Tibial nerve (tissue), 4 donors: ENCODE measurements at regions not wholly inside any gene's neighbourhood (a gene's known extent, or its start where the extent isn't known, plus 50 kb on each side); places are given as distances from the start of the nearest gene placed in this dataset.
"Not testable (repeated sequence)": the region's sequence is repeated elsewhere in the genome, so short reads cannot be mapped to it uniquely, and the experiment has no call there.

ENCODE experiments used
- DNase-seq, 2 donors: peaks; one replicate each; pipeline ENCODE4 v3.0.0-alpha.2; 2019; ENCODE audit warnings: low spot score in 2 of 2
- H3K27ac ChIP-seq, 4 donors: fragments of 200-600 bp; sonication (generic) in 3 of 4; one replicate each; pipeline ENCODE4 v1.5.1; 2017 to 2019; ENCODE audit warnings: mild to moderate bottlenecking in 1 of 4
- H3K27me3 ChIP-seq, 2 donors: fragments of 200-600 bp; sonication (generic) in 1 of 2; one replicate each; pipeline versions ENCODE4 v1.5.1 to v1.6.0; 2017 to 2019
- H3K36me3 ChIP-seq, 3 donors: fragments of 200-600 bp; sonication (generic); one replicate each; pipeline ENCODE4 v1.5.1; 2018 to 2019
- H3K4me1 ChIP-seq, 4 donors: fragments of 200-600 bp; sonication (generic) in 3 of 4; one replicate each; pipeline ENCODE4 v1.5.1; 2017 to 2019
- H3K4me3 ChIP-seq, 4 donors: fragments of 200-600 bp; sonication (generic) in 3 of 4; one replicate each; pipeline ENCODE4 v1.5.1; 2017 to 2019; ENCODE audit warnings: mild to moderate bottlenecking in 1 of 4, moderate library complexity in 1 of 4
- H3K9me3 ChIP-seq, 4 donors: fragments of 200-600 bp; sonication (generic) in 3 of 4; one replicate each; pipeline ENCODE4 v1.5.1; 2017 to 2019
- EP300 ChIP-seq, 2 donors: sonication (generic); formaldehyde crosslinking; IDR thresholded peaks; one replicate each; pipeline ENCODE4 v1.6.1; 2017; ENCODE audit warnings: antibody characterized with exemption in 2 of 2, mild to moderate bottlenecking in 1 of 2
- POLR2A ChIP-seq, 2 donors: fragments of 450-650 bp; IDR thresholded peaks; one replicate each; pipeline ENCODE4 v1.6.1; 2017; ENCODE audit warnings: antibody characterized with exemption in 2 of 2, mild to moderate bottlenecking in 2 of 2, moderate library complexity in 2 of 2
- WGBS, 2 donors: methylation state at CpG; one replicate each; pipeline ENCODE4 v1.1.5; 2018; 5-methylcytosine and 5-hydroxymethylcytosine counted together
- TF ChIP-seq, protein P1 (sequence below), 5 experiments: fragments of 200-600 bp in 3 of 5; fragments of 450-650 bp in 2 of 5; sonication (generic) in 3 of 5; IDR thresholded peaks; one replicate each; pipeline ENCODE4 v1.5.1; 2016 to 2019; ENCODE audit warnings: antibody characterized with exemption in 5 of 5, mild to moderate bottlenecking in 3 of 5, moderate library complexity in 2 of 5

DNA sequence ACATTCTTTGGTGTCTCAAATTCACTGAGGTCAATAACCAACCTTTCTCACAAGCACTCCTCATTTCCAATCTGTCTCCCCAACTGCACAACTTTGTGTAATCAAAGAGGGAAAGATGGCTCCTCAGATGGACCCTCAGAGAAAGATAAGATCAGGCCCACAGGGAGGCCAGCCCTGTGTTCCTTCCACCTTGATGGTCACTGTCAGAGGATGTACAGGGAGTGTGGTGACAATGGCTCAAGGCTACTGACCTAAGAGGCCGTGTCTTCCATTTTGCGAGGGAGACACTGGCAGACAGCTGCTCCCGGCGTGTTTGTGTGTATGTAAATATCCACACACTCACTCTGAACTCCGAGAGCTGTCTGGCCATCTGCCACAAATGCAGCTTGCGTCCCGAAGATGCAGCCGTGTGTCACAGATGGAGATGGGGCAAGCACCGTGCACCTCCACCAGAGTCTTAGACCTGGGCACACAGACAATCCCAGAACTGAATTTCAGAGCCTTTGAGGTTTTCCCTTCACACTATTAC is 712.1 kb upstream of the NRP1 start:
- Histone ChIP-seq H3K36me3 (no peaks in the 10 kb centered on the region), H3K9me3 (no peaks in the 10 kb centered on the region), H3K4me1 (no peaks in the 10 kb centered on the region), H3K27ac (no peak overlapping the region), H3K27me3 (no peaks in the 10 kb centered on the region), H3K4me3 (no peak overlapping the region)
- no peak for DNase-seq
- TF ChIP-seq POLR2A (IDR thresholded peaks at IDR 0.05) (no peak), EP300 (IDR thresholded peaks at IDR 0.05) (no peak)
- TF ChIP-seq, protein P1, sequence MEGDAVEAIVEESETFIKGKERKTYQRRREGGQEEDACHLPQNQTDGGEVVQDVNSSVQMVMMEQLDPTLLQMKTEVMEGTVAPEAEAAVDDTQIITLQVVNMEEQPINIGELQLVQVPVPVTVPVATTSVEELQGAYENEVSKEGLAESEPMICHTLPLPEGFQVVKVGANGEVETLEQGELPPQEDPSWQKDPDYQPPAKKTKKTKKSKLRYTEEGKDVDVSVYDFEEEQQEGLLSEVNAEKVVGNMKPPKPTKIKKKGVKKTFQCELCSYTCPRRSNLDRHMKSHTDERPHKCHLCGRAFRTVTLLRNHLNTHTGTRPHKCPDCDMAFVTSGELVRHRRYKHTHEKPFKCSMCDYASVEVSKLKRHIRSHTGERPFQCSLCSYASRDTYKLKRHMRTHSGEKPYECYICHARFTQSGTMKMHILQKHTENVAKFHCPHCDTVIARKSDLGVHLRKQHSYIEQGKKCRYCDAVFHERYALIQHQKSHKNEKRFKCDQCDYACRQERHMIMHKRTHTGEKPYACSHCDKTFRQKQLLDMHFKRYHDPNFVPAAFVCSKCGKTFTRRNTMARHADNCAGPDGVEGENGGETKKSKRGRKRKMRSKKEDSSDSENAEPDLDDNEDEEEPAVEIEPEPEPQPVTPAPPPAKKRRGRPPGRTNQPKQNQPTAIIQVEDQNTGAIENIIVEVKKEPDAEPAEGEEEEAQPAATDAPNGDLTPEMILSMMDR (IDR thresholded peaks at IDR 0.05) = no peak
- WGBS, 2 donors = 84 to 85% methylated on average over 9 of the region's 9 CpGs

DNA sequence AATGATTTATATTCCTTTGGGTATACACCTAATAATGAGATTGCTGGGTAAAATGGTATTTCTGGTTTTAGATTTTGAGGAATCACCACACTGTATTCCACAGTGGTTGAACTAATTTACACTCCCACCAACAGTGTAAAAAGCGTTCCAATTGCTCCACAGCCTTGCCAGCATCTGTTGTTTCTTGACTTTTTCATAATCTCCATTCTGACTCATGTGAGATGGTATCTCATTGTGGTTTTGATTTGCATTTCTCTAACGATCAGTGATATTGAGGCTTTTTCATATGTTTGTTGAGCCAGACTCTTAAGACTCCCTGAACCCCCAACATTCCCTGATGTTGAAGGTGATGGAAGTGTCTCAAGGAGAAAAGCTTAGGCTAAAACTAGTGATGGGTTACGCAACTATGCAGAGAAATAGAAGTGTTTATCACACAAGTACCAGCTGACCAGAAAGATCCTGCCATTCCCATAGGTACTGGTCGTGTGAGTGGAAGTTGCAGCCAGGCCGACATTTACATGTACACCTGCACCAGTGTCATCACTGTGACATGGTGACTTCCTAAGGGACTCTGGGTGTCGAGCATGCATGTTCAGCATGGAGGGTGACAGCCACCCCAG is 711.2 kb upstream of the NRP1 start:
- no peaks in the 10 kb centered on the region for H3K27me3 ChIP-seq
- 84 to 85% methylated on average over 6 of the region's 6 CpGs for WGBS, 2 donors
- H3K27ac ChIP-seq = no peak overlapping the region
- no peaks in the 10 kb centered on the region for H3K36me3 ChIP-seq
- no peak overlapping the region for H3K4me3 ChIP-seq
- H3K9me3 ChIP-seq = no peaks in the 10 kb centered on the region
- H3K4me1 ChIP-seq = no peaks in the 10 kb centered on the region
- no peak for DNase-seq
- no peak for TF ChIP-seq POLR2A (IDR thresholded peaks at IDR 0.05)
- TF ChIP-seq EP300 (IDR thresholded peaks at IDR 0.05) = no peak
- TF ChIP-seq, protein P1 (IDR thresholded peaks at IDR 0.05) = no peak

DNA sequence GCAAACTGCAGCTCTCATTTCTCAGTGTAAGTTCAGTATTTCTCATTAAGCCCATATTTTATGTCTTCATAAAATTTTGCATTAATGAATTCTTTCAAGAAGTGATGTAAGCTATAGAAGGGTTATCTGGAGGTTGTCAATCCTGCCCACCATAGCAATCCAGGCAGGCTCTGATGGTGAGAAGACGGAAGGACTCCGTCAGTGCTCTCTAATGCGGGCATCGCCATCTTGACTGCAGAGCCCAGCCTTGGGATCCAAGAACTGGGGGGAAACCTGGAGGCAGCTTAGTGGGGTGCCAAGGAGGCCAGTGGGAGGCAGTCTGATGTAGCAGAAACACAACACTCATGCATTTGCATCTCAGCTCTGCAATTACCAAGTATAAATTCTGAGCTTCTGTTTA is 707.4 kb upstream of the NRP1 start:
- H3K4me1 ChIP-seq = no peaks in the 10 kb centered on the region
- H3K9me3 ChIP-seq = no peaks in the 10 kb centered on the region
- no peak overlapping the region for H3K27ac ChIP-seq
- TF ChIP-seq, protein P1 (IDR thresholded peaks at IDR 0.05) = no peak
- TF ChIP-seq EP300 (IDR thresholded peaks at IDR 0.05) (no peak), POLR2A (IDR thresholded peaks at IDR 0.05) (no peak)
- no peak for DNase-seq
- 94 to 95% methylated on average over 4 of the region's 4 CpGs for WGBS, 2 donors
- no peaks in the 10 kb centered on the region for H3K36me3 ChIP-seq
- no peaks in the 10 kb centered on the region for H3K27me3 ChIP-seq
- no peak overlapping the region for H3K4me3 ChIP-seq

DNA sequence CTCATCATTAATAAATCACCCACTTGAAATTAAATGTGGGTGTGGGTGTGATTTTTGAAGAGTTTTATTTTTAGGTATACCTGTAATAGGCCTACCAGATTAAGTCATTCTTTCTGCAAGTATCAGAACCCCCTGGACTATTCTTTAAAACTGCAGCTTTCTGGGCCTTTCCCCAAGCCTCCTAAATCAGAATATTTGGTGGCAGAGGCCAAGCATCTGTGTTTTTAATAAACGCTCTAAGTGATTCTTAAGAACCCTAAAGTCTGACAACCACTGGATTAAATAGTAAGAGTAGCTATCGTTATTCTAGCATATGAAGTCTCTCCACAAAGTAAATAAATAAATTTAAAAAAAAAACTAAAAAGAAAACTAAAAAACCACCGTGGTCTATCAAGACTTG is 703.0 kb upstream of the NRP1 start:
- no peaks in the 10 kb centered on the region for H3K36me3 ChIP-seq
- no peak overlapping the region for H3K4me3 ChIP-seq
- no peaks in the 10 kb centered on the region for H3K4me1 ChIP-seq
- no peak for TF ChIP-seq POLR2A (IDR thresholded peaks at IDR 0.05)
- no peak for TF ChIP-seq EP300 (IDR thresholded peaks at IDR 0.05)
- TF ChIP-seq, protein P1 (IDR thresholded peaks at IDR 0.05) = no peak
- peaks cover 0 to 12% (median 0%) of the 10 kb centered on the region in 4 donors for H3K9me3 ChIP-seq
- DNase-seq = no peak
- 59 to 71% methylated on average over 3 of the region's 3 CpGs for WGBS, 2 donors
- no peak overlapping the region for H3K27ac ChIP-seq
- H3K27me3 ChIP-seq = no peaks in the 10 kb centered on the region

DNA sequence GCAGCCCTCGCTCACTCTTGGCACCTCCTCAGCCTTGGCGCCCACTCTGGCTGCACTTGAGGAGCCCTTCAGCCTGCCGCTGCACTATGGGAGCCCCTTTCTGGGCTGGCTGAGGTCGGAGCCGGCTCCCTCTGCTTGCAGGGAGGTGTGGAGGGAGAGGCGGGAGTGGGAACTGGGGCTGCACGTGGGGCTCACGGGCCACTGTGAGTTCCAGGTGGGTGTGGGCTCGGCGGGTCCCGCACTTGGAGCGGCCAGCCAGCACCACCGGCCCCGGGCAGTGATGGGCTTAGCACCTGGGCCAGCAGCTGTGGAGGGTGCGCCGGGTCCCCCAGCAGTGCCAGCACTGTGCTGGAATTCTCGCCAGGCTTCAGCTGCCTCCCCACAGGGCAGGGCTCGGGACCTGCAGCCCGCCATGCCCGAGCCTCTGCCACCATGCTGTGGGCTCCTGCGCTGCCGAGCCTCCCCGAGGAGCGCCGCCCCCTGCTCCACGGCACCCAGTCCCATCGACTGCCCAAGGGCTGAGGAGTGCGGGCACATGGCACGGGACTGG is 700.8 kb upstream of the NRP1 start:
- not testable (repeated sequence) for H3K27ac ChIP-seq, H3K36me3 ChIP-seq, DNase-seq, H3K4me3 ChIP-seq, H3K27me3 ChIP-seq, H3K4me1 ChIP-seq
- H3K9me3 ChIP-seq = peaks cover 0 to 12% (median 0%) of the 10 kb centered on the region in 4 donors
- 92 to 97% methylated on average over 12 to 29 of the region's 29 CpGs for WGBS, 2 donors
